Endothelial cell of umbilical vein (primary cell): ENCODE measurements at regions not wholly inside any gene's neighbourhood (a gene's known extent, or its start where the extent isn't known, plus 50 kb on each side); places are given as distances from the start of the nearest gene placed in this dataset.

Experiments
- BruUV-seq: library from RNA; stranded (reverse); fragments of 400-500 nt; replicated peaks from 2 replicates; lab custom pipeline; 2021; lab: Mats Ljungman, UMichigan
- CTCF ChIA-PET: fragments of 300-600, 350-600 bp; sonication (Branson Sonifier 250); formaldehyde crosslinking; loops from one replicate; lab custom pipeline; 2021; ENCODE audit warnings: antibody characterized with exemption, inconsistent platforms; lab: Charles Lee
- POLR2A ChIA-PET: fragments of 300-600, 350-600 bp; sonication (Branson Sonifier 250); formaldehyde crosslinking; loops from one replicate; lab custom pipeline; 2021; ENCODE audit warnings: antibody characterized with exemption, inconsistent platforms; lab: Charles Lee
- DNase-seq: peaks from one replicate; pipeline ENCODE4 v3.0.0-alpha.2; 2011; ENCODE audit warnings: low read depth, low spot score
- FAIRE-seq: peaks from 2 replicates; lab custom pipeline; 2011; peaks lifted over from hg19 to GRCh38; lab: Jason Lieb, UNC
- H2AFZ ChIP-seq: 2 replicates; pipeline ENCODE4 v1.6.0; 2012; ENCODE audit warnings: low read depth, low read length, control low read depth, inconsistent platforms
- H3K27ac ChIP-seq: 2 replicates; pipeline ENCODE4 v1.5.1; 2011; ENCODE audit warnings: low read depth, mild to moderate bottlenecking, control low read depth, low read length, moderate library complexity; ENCODE audit not compliant: insufficient read depth
- H3K27me3 ChIP-seq, 2 experiments: 2 replicates each; pipeline versions ENCODE4 v1.6.0 to v1.6.1; 2011; ENCODE audit warnings: low read length in 2 of 2, mixed read lengths in 1 of 2; ENCODE audit not compliant: control insufficient read depth in 2 of 2, insufficient read depth in 2 of 2
- H3K36me3 ChIP-seq, 2 experiments: 2 replicates in 1 of 2; 3 replicates in 1 of 2; pipeline ENCODE4 v1.5.1; 2011; ENCODE audit warnings: low read length in 2 of 2, mild to moderate bottlenecking in 1 of 2, moderate library complexity in 1 of 2; ENCODE audit not compliant: control insufficient read depth in 2 of 2, insufficient read depth in 2 of 2; ENCODE audit errors: extremely low read depth in 1 of 2
- H3K4me1 ChIP-seq: 3 replicates; pipeline ENCODE4 v1.5.1; 2011; ENCODE audit warnings: mild to moderate bottlenecking, low read length; ENCODE audit not compliant: control insufficient read depth, insufficient read depth; ENCODE audit errors: extremely low read depth
- H3K4me2 ChIP-seq: 2 replicates; pipeline ENCODE4 v1.6.1; 2011; ENCODE audit warnings: low read length, control low read depth, mixed read lengths; ENCODE audit not compliant: insufficient read depth
- H3K4me3 ChIP-seq, 3 experiments: fragments of 200-600 bp in 1 of 3; sonication (generic), shearing (Covaris generic) in 1 of 3; replicated peaks in 1 of 3; 2 replicates each; pipeline ENCODE4 v1.5.1; 2011 to 2016; ENCODE audit warnings: control low read depth in 3 of 3, low read length in 3 of 3, mild to moderate bottlenecking in 2 of 3, inconsistent platforms in 1 of 3, low read depth in 1 of 3, moderate library complexity in 1 of 3; ENCODE audit not compliant: insufficient read depth in 1 of 3
- H3K79me2 ChIP-seq: 2 replicates; pipeline ENCODE4 v1.6.0; 2012; ENCODE audit warnings: low read length, inconsistent platforms; ENCODE audit not compliant: control insufficient read depth, insufficient read depth
- H3K9ac ChIP-seq: replicated peaks from 2 replicates; pipeline ENCODE3; 2011; ENCODE audit warnings: low read length, control low read depth; ENCODE audit not compliant: insufficient read depth; ENCODE audit errors: extremely low read depth
- H3K9me1 ChIP-seq: replicated peaks from 3 replicates; pipeline ENCODE4 v1.6.0; 2011; ENCODE audit warnings: mild to moderate bottlenecking, low read length; ENCODE audit not compliant: control insufficient read depth, insufficient read depth; ENCODE audit errors: extremely low read depth
- H3K9me3 ChIP-seq: replicated peaks from 2 replicates; pipeline ENCODE4 v1.5.1; 2012; ENCODE audit warnings: low read length, inconsistent platforms; ENCODE audit not compliant: control insufficient read depth, insufficient read depth
- H4K20me1 ChIP-seq: replicated peaks from 2 replicates; pipeline ENCODE3; 2011; ENCODE audit warnings: mild to moderate bottlenecking, low read length; ENCODE audit not compliant: control insufficient read depth, insufficient read depth; ENCODE audit errors: extremely low read depth
- EZH2 ChIP-seq: IDR thresholded peaks from 2 replicates; pipeline ENCODE4 v1.6.1; 2012; ENCODE audit warnings: borderline replicate concordance, low read depth, mild to moderate bottlenecking, moderate library complexity, low read length, inconsistent platforms; ENCODE audit not compliant: severe bottlenecking
- FOS ChIP-seq: IDR thresholded peaks from 2 replicates; pipeline ENCODE4 v1.6.1; 2011; ENCODE audit warnings: mild to moderate bottlenecking, low read length, moderate library complexity, borderline replicate concordance; ENCODE audit not compliant: insufficient read depth
- GATA2 ChIP-seq: IDR thresholded peaks from 2 replicates; pipeline ENCODE4 v1.7.0; 2011; ENCODE audit warnings: low read depth, mild to moderate bottlenecking, moderate library complexity, mixed read lengths, low read length; ENCODE audit not compliant: insufficient read length, insufficient read depth
- MYC ChIP-seq: IDR thresholded peaks from one replicate; pipeline ENCODE4 v1.6.1; 2011; ENCODE audit warnings: mild to moderate bottlenecking, low read depth, low read length
- POLR2A ChIP-seq: IDR thresholded peaks from 2 replicates; pipeline ENCODE4 v1.6.1; 2012; ENCODE audit warnings: low read depth, mild to moderate bottlenecking, control low read depth, low read length
- POLR2AphosphoS5 ChIP-seq: IDR thresholded peaks from 2 replicates; pipeline ENCODE4 v1.6.1; 2012; ENCODE audit warnings: low read depth, mild to moderate bottlenecking, control low read depth, low read length, moderate library complexity; ENCODE audit not compliant: insufficient read depth
- dilution Hi-C: fragments of 300-500 bp; cut with MboI; formaldehyde crosslinking; loops from one replicate; pipeline ENCODE4 v1.15.0; 2019; ENCODE audit warnings: low sequenced_read_pairs; ENCODE audit not compliant: extremely low pct_ligation_motif_present
- intact Hi-C: fragments of 100-400 bp; cut with micrococcal nuclease; formaldehyde crosslinking; loops from one replicate; pipeline ENCODE4 v1.10.0; 2022
- TF ChIP-seq, protein P1 (sequence below): IDR thresholded peaks from 2 replicates; pipeline ENCODE4 v1.6.1; 2011; ENCODE audit not compliant: insufficient read depth, insufficient read length
- TF ChIP-seq, protein P2 (sequence below), 2 donors: IDR thresholded peaks; 1 replicate in 1 of 2; 2 replicates in 1 of 2; pipeline ENCODE4 v1.5.1; 2011; ENCODE audit warnings: low read length in 2 of 2, mild to moderate bottlenecking in 2 of 2, moderate library complexity in 2 of 2, control low read depth in 1 of 2, inconsistent platforms in 1 of 2, low read depth in 1 of 2; ENCODE audit not compliant: insufficient read depth in 1 of 2; ENCODE audit errors: extremely low read depth in 1 of 2

DNA sequence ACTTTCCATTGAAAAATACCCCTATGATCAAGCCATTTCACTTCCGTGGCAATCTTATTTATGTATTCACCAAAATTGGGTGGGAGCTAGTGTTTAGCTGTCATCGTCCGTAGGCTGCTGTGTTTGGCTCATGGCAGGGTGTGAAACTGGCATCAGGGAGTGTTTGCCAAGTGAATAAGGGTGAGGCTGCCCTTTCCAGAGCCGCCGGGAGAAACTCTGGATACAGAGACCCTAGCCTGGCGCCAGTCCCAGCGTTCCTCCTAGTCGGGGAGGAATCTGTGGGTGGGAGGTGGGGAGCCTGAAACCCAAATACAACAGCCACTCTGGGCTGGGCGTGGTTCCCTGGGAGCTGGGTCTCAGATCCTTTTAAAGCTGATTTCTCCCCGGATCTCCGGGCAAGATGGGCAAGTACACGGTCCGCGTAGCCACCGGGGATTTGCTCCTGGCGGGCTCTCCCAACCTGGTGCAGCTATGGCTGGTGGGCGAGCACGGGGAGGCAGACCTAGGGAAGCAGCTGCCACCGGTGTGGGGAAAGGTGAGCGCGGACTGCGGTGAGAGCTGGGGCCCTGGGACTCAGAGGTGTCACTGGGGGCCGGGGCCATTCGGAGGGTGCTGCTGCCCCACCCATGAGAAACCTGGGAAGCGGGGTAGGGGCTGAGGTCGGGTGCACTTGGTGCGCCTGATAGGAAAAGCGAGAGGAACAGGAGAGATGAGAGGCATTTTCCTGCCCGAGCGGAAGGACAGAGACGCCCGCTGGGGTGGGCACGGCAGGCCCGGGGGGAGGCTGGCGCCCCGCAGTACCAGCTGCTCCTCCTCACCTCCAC lies 62.1 kb upstream of the TEKT1 start:
- Histone ChIP-seq H3K9me1 (no peaks in the 10 kb centered on the region), H3K4me1 (no peaks in the 10 kb centered on the region), H3K9me3 (no peaks in the 10 kb centered on the region), H2AFZ (no peak overlapping the region), H3K4me2 (no peak overlapping the region), H3K9ac (no peak overlapping the region), H3K36me3 (no peaks in the 10 kb centered on the region), H3K27ac (no peak overlapping the region), H3K4me3 (no peak overlapping the region), H3K27me3 (peaks cover 56 to 64% of the 10 kb centered on the region in 2 experiments), H4K20me1 (no peaks in the 10 kb centered on the region), H3K79me2 (no peaks in the 10 kb centered on the region)
- ChIA-PET POLR2A (no interaction called here), CTCF (interaction anchor here (0.9 to 6.2 kb wide), 13 partner anchors 11 to 227 kb away, joined by 3 to 42 read pairs (median 4); no protein-coding TSS in a partner anchor)
- FAIRE-seq (no peak), DNase-seq (no peak)
- dilution Hi-C loops (no loop called here), intact Hi-C loops (loop anchor here (1.0 kb wide), 1 partner anchor 227 kb away; no protein-coding TSS in a partner anchor)
- no TSS peak for BruUV-seq
- TF ChIP-seq MYC, result no peak
- no peak for TF ChIP-seq FOS
- TF ChIP-seq EZH2, result peak; percentile 68

DNA sequence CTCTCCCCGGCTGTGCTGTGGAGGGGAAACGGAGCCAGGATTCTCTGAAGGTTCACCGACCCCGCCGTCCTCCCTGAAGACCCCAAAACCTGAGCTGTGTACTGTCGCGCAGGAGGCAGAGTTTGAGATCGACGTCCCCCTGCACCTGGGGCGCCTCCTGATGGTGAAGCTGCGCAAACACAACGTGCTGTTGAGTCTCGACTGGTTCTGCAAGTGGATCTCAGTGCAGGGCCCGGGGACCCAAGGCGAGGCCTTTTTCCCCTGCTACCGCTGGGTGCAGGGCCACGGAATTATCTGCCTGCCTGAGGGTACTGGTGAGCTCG lies 62.6 kb upstream of the TEKT1 start:
- no peak overlapping the region for H3K4me3 ChIP-seq
- no peak overlapping the region for H3K4me2 ChIP-seq
- POLR2A ChIA-PET, result no interaction called here
- dilution Hi-C loops, result no loop called here
- H3K36me3 ChIP-seq, result no peaks in the 10 kb centered on the region
- peak; percentile 33 for FAIRE-seq
- H3K79me2 ChIP-seq, result no peaks in the 10 kb centered on the region
- peak; percentile 28 for DNase-seq
- no peaks in the 10 kb centered on the region for H3K9me1 ChIP-seq
- no peaks in the 10 kb centered on the region for H4K20me1 ChIP-seq
- intact Hi-C loops, result loop anchor here (1.0 kb wide), 1 partner anchor 228 kb away; no protein-coding TSS in a partner anchor
- no TSS peak for BruUV-seq
- H3K9me3 ChIP-seq, result no peaks in the 10 kb centered on the region
- H3K9ac ChIP-seq, result no peak overlapping the region
- peaks cover 56 to 62% of the 10 kb centered on the region in 2 experiments for H3K27me3 ChIP-seq
- CTCF ChIA-PET, result interaction anchor here (0.9 to 6.2 kb wide), 15 partner anchors 10 to 227 kb away, joined by 3 to 42 read pairs (median 4); no protein-coding TSS in a partner anchor
- H3K27ac ChIP-seq, result no peak overlapping the region
- no peak overlapping the region for H2AFZ ChIP-seq
- no peak for TF ChIP-seq POLR2AphosphoS5
- TF ChIP-seq MYC, result no peak
- no peak for TF ChIP-seq POLR2A
- TF ChIP-seq, protein P1, sequence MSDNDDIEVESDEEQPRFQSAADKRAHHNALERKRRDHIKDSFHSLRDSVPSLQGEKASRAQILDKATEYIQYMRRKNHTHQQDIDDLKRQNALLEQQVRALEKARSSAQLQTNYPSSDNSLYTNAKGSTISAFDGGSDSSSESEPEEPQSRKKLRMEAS, result no peak
- TF ChIP-seq, protein P2, sequence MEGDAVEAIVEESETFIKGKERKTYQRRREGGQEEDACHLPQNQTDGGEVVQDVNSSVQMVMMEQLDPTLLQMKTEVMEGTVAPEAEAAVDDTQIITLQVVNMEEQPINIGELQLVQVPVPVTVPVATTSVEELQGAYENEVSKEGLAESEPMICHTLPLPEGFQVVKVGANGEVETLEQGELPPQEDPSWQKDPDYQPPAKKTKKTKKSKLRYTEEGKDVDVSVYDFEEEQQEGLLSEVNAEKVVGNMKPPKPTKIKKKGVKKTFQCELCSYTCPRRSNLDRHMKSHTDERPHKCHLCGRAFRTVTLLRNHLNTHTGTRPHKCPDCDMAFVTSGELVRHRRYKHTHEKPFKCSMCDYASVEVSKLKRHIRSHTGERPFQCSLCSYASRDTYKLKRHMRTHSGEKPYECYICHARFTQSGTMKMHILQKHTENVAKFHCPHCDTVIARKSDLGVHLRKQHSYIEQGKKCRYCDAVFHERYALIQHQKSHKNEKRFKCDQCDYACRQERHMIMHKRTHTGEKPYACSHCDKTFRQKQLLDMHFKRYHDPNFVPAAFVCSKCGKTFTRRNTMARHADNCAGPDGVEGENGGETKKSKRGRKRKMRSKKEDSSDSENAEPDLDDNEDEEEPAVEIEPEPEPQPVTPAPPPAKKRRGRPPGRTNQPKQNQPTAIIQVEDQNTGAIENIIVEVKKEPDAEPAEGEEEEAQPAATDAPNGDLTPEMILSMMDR (IDR thresholded peaks at IDR 0.05; ENCODE audit: extremely low read depth in 1 of 2, insufficient read depth in 1 of 2, low read depth in 1 of 2, low read length in 2 of 2), result peak; percentile 46 to 71
- TF ChIP-seq EZH2, result no peak
- TF ChIP-seq GATA2, result no peak
- no peaks in the 10 kb centered on the region for H3K4me1 ChIP-seq
